GM23338 (cell line): ENCODE measurements at regions not wholly inside any gene's neighbourhood (a gene's known extent, or its start where the extent isn't known, plus 50 kb on each side); places are given as distances from the start of the nearest gene placed in this dataset.
A peak's percentile ranks its signal among the peaks of the same experiment; 100 is the strongest.

Source experiments
- ATAC-seq: fragments of 200-7000 bp; cut with Tn5 transposase; 3 replicates; pipeline ENCODE4 v1.9.1; 2020
- DNase-seq: peaks from one replicate; pipeline ENCODE4 v3.0.0-alpha.2; 2015; ENCODE audit warnings: low spot score
- H2AFZ ChIP-seq: fragments of 200-600 bp; sonication (generic); 2 replicates; pipeline ENCODE4 v1.8.0; 2016; ENCODE audit warnings: antibody characterized with exemption, mild to moderate bottlenecking, moderate library complexity
- H3F3A ChIP-seq: fragments of 200-600 bp; sonication (generic); replicated peaks from 2 replicates; pipeline ENCODE4 v1.8.0; 2017; ENCODE audit warnings: antibody characterized with exemption, mixed run types, low read depth
- H3K27ac ChIP-seq: fragments of 200-600 bp; sonication (generic); 2 replicates; pipeline ENCODE4 v1.6.1; 2016; ENCODE audit warnings: low read depth
- H3K27me3 ChIP-seq: fragments of 200-600 bp; sonication (generic); 2 replicates; pipeline ENCODE4 v1.8.0; 2016; ENCODE audit warnings: mild to moderate bottlenecking, mixed run types, moderate library complexity; ENCODE audit not compliant: insufficient read depth
- H3K36me3 ChIP-seq: fragments of 200-600 bp; sonication (generic); 2 replicates; pipeline ENCODE4 v1.8.0; 2016; ENCODE audit warnings: mild to moderate bottlenecking; ENCODE audit not compliant: insufficient read depth
- H3K4me1 ChIP-seq: fragments of 200-600 bp; sonication (generic); 2 replicates; pipeline ENCODE4 v1.8.0; 2016; ENCODE audit warnings: mild to moderate bottlenecking, moderate library complexity; ENCODE audit not compliant: insufficient read depth
- H3K4me2 ChIP-seq: fragments of 200-600 bp; sonication (generic); 2 replicates; pipeline ENCODE4 v1.7.1; 2017; ENCODE audit warnings: mixed run types
- H3K4me3 ChIP-seq: fragments of 200-600 bp; sonication (generic); 2 replicates; pipeline ENCODE4 v1.6.1; 2016; ENCODE audit warnings: mixed run types
- H3K79me2 ChIP-seq: fragments of 200-600 bp; sonication (generic); replicated peaks from 2 replicates; pipeline ENCODE4 v1.8.0; 2017; ENCODE audit warnings: mild to moderate bottlenecking; ENCODE audit not compliant: insufficient read depth
- H3K9me2 ChIP-seq: fragments of 200-600 bp; sonication (generic); 2 replicates; pipeline ENCODE4 v1.8.0; 2017; ENCODE audit not compliant: insufficient read depth
- H4K20me1 ChIP-seq: fragments of 200-600 bp; sonication (generic); replicated peaks from 2 replicates; pipeline ENCODE4 v1.8.0; 2017; ENCODE audit warnings: mild to moderate bottlenecking; ENCODE audit not compliant: insufficient read depth
- H3K27ac Mint-ChIP-seq: 2 replicates; pipeline ENCODE4 v1.8.0; 2020; ENCODE audit warnings: inconsistent platforms, mild to moderate bottlenecking, moderate library complexity, mixed read lengths
- H3K27me3 Mint-ChIP-seq: 3 replicates; pipeline ENCODE4 v1.8.0; 2022; ENCODE audit warnings: low read depth, mild to moderate bottlenecking, moderate library complexity, mixed read lengths, inconsistent platforms; ENCODE audit not compliant: insufficient read depth, poor library complexity
- H3K36me3 Mint-ChIP-seq: 3 replicates; pipeline ENCODE4 v1.8.0; 2021; ENCODE audit warnings: low read depth, mild to moderate bottlenecking, inconsistent platforms, moderate library complexity, mixed read lengths
- H3K4me1 Mint-ChIP-seq: 3 replicates; pipeline ENCODE4 v1.8.0; 2020; ENCODE audit warnings: mild to moderate bottlenecking, inconsistent platforms, mixed read lengths
- H3K4me3 Mint-ChIP-seq: 3 replicates; pipeline ENCODE4 v1.8.0; 2021; ENCODE audit warnings: moderate library complexity, mild to moderate bottlenecking, inconsistent platforms, mixed read lengths
- H3K9me3 Mint-ChIP-seq: 3 replicates; pipeline ENCODE4 v1.8.0; 2020; ENCODE audit warnings: moderate library complexity, mild to moderate bottlenecking, inconsistent platforms, mixed read lengths
- CREB1 ChIP-seq: fragments of 250-450 bp; sonication (Bioruptor Pico); IDR thresholded peaks from 2 replicates; pipeline ENCODE4 v1.5.0; 2020; ENCODE audit warnings: low read depth, mild to moderate bottlenecking, moderate library complexity
- ETS1 ChIP-seq: IDR thresholded peaks from 2 replicates; pipeline ENCODE4 v1.6.1; 2016; ENCODE audit warnings: antibody characterized with exemption
- EZH2 ChIP-seq: fragments of 200-600 bp; sonication (generic); IDR thresholded peaks from one replicate; pipeline ENCODE4 v1.8.0; 2017; ENCODE audit warnings: antibody characterized with exemption, mild to moderate bottlenecking, low read depth; ENCODE audit not compliant: unreplicated experiment
- JUNB ChIP-seq: IDR thresholded peaks from one replicate; pipeline ENCODE4 v1.6.1; 2016; ENCODE audit warnings: antibody characterized with exemption; ENCODE audit not compliant: unreplicated experiment
- NANOG ChIP-seq: IDR thresholded peaks from 2 replicates; pipeline ENCODE4 v1.6.1; 2016; ENCODE audit warnings: antibody characterized with exemption, borderline replicate concordance
- POLR2AphosphoS5 ChIP-seq: IDR thresholded peaks from 2 replicates; pipeline ENCODE4 v1.6.1; 2016; ENCODE audit warnings: antibody characterized with exemption, low read depth
- ZNF114 ChIP-seq: fragments of 250-450 bp; sonication (Bioruptor Pico); IDR thresholded peaks from 2 replicates; pipeline ENCODE4 v1.5.0; 2020; ENCODE audit warnings: mild to moderate bottlenecking, moderate library complexity
- TF ChIP-seq, protein P1 (sequence below): fragments of 250-450 bp; sonication (Bioruptor Pico); IDR thresholded peaks from 2 replicates; pipeline ENCODE4 v1.5.0; 2020; ENCODE audit warnings: mild to moderate bottlenecking, moderate library complexity

DNA sequence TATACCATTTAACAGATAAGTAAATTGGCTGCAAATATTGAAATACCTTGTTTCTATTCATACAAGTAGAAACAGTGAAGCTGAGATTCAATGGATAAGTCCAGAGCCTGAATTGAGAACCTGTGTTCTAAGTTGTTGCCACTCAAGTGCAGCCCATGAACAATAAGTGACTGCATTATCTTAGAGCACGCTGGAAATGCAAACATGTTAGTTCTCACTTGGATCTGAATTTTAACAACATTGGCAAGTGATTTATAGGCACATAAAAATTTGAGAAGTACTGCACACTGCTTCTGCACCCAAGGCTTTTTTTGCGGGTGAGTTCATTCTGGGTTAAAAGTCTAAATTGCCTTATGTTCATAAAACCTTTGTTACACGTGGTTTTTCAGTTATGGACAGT is 484.3 kb downstream of the NAV3 start:
- Mint-ChIP-seq H3K4me1 (peaks cover 16% of the 10 kb centered on the region), H3K36me3 (no peaks in the 10 kb centered on the region), H3K9me3 (no peaks in the 10 kb centered on the region), H3K27ac (no peak overlapping the region), H3K27me3 (no peaks in the 10 kb centered on the region), H3K4me3 (no peak overlapping the region)
- H3K4me3 ChIP-seq, result no peak overlapping the region
- DNase-seq (no peak), ATAC-seq (no peak)
- H4K20me1 ChIP-seq, result no peaks in the 10 kb centered on the region
- H3K36me3 ChIP-seq, result no peaks in the 10 kb centered on the region
- TF ChIP-seq ZNF114 (CRISPR knock-in tag), result no peak
- no peak for TF ChIP-seq ETS1
- TF ChIP-seq CREB1 (CRISPR knock-in tag), result no peak
- TF ChIP-seq NANOG, result no peak
- no peak for TF ChIP-seq POLR2AphosphoS5
- TF ChIP-seq EZH2, result no peak
- H3K9me2 ChIP-seq, result no peaks in the 10 kb centered on the region; the same call in 1 of the 2 replicates
- peaks cover 6% of the 10 kb centered on the region for H3K4me1 ChIP-seq
- H3K27ac ChIP-seq, result no peak overlapping the region
- H3F3A ChIP-seq, result no peaks in the 10 kb centered on the region
- H3K79me2 ChIP-seq, result no peaks in the 10 kb centered on the region
- H3K27me3 ChIP-seq, result no peaks in the 10 kb centered on the region
- no peak overlapping the region for H2AFZ ChIP-seq
- H3K4me2 ChIP-seq, result no peak overlapping the region

DNA sequence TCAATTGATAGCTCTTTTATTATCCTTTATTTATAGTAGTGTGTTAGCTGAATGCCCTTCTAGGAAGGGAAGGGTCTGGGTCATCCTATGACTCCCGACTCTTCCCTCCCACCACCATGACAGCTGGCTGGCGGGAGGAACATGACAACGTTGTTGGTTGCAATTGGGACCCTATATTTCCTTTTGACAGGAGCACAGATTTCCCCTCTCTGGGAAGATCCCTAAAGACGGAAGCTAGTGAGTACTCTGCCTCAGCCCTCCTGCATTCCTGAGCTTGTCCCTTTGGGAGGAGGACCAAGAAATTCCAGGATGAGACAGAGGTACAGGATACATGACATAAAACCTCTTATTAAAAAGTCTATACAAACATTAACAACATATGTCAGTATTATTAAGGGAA is 485.4 kb downstream of the NAV3 start:
- Mint-ChIP-seq H3K4me3 (no peak overlapping the region), H3K9me3 (peaks cover 3% of the 10 kb centered on the region; the same call in 1 of the 3 replicates), H3K27me3 (no peaks in the 10 kb centered on the region), H3K36me3 (peaks cover 4% of the 10 kb centered on the region; the same call in 1 of the 3 replicates), H3K4me1 (peaks cover 16% of the 10 kb centered on the region), H3K27ac (no peak overlapping the region)
- H3F3A ChIP-seq, result no peaks in the 10 kb centered on the region
- H3K4me2 ChIP-seq, result no peak overlapping the region
- H3K4me1 ChIP-seq, result peaks cover 6% of the 10 kb centered on the region
- no peak overlapping the region for H2AFZ ChIP-seq
- H3K27me3 ChIP-seq, result no peaks in the 10 kb centered on the region
- no peaks in the 10 kb centered on the region for H3K36me3 ChIP-seq
- ATAC-seq (peak; percentile 88), DNase-seq (peak; percentile 59)
- no peaks in the 10 kb centered on the region for H3K79me2 ChIP-seq
- no peak overlapping the region for H3K4me3 ChIP-seq
- H4K20me1 ChIP-seq, result no peaks in the 10 kb centered on the region
- no peaks in the 10 kb centered on the region; the same call in 1 of the 2 replicates for H3K9me2 ChIP-seq
- TF ChIP-seq CREB1 (CRISPR knock-in tag), result no peak
- no peak for TF ChIP-seq POLR2AphosphoS5
- TF ChIP-seq EZH2, result no peak
- no peak for TF ChIP-seq JUNB
- TF ChIP-seq ZNF114 (CRISPR knock-in tag), result no peak
- TF ChIP-seq, protein P1, sequence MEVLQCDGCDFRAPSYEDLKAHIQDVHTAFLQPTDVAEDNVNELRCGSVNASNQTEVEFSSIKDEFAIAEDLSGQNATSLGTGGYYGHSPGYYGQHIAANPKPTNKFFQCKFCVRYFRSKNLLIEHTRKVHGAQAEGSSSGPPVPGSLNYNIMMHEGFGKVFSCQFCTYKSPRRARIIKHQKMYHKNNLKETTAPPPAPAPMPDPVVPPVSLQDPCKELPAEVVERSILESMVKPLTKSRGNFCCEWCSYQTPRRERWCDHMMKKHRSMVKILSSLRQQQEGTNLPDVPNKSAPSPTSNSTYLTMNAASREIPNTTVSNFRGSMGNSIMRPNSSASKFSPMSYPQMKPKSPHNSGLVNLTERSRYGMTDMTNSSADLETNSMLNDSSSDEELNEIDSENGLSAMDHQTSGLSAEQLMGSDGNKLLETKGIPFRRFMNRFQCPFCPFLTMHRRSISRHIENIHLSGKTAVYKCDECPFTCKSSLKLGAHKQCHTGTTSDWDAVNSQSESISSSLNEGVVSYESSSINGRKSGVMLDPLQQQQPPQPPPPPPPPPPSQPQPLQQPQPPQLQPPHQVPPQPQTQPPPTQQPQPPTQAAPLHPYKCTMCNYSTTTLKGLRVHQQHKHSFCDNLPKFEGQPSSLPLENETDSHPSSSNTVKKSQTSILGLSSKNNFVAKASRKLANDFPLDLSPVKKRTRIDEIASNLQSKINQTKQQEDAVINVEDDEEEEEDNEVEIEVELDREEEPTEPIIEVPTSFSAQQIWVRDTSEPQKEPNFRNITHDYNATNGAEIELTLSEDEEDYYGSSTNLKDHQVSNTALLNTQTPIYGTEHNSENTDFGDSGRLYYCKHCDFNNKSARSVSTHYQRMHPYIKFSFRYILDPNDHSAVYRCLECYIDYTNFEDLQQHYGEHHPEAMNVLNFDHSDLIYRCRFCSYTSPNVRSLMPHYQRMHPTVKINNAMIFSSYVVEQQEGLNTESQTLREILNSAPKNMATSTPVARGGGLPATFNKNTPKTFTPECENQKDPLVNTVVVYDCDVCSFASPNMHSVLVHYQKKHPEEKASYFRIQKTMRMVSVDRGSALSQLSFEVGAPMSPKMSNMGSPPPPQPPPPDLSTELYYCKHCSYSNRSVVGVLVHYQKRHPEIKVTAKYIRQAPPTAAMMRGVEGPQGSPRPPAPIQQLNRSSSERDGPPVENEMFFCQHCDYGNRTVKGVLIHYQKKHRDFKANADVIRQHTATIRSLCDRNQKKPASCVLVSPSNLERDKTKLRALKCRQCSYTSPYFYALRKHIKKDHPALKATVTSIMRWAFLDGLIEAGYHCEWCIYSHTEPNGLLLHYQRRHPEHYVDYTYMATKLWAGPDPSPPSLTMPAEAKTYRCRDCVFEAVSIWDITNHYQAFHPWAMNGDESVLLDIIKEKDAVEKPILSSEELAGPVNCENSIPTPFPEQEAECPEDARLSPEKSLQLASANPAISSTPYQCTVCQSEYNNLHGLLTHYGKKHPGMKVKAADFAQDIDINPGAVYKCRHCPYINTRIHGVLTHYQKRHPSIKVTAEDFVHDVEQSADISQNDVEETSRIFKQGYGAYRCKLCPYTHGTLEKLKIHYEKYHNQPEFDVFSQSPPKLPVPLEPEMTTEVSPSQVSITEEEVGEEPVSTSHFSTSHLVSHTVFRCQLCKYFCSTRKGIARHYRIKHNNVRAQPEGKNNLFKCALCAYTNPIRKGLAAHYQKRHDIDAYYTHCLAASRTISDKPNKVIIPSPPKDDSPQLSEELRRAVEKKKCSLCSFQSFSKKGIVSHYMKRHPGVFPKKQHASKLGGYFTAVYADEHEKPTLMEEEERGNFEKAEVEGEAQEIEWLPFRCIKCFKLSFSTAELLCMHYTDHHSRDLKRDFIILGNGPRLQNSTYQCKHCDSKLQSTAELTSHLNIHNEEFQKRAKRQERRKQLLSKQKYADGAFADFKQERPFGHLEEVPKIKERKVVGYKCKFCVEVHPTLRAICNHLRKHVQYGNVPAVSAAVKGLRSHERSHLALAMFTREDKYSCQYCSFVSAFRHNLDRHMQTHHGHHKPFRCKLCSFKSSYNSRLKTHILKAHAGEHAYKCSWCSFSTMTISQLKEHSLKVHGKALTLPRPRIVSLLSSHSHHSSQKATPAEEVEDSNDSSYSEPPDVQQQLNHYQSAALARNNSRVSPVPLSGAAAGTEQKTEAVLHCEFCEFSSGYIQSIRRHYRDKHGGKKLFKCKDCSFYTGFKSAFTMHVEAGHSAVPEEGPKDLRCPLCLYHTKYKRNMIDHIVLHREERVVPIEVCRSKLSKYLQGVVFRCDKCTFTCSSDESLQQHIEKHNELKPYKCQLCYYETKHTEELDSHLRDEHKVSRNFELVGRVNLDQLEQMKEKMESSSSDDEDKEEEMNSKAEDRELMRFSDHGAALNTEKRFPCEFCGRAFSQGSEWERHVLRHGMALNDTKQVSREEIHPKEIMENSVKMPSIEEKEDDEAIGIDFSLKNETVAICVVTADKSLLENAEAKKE (CRISPR knock-in tag), result no peak
- H3K27ac ChIP-seq, result no peak overlapping the region
